ENCODE measurements at regions not wholly inside any gene's neighbourhood (a gene's known extent, or its start where the extent isn't known, plus 50 kb on each side); places are given as distances from the start of the nearest gene placed in this dataset.
"Not testable (repeated sequence)": the region's sequence is repeated elsewhere in the genome, so short reads cannot be mapped to it uniquely, and the experiment has no call there.

DNA sequence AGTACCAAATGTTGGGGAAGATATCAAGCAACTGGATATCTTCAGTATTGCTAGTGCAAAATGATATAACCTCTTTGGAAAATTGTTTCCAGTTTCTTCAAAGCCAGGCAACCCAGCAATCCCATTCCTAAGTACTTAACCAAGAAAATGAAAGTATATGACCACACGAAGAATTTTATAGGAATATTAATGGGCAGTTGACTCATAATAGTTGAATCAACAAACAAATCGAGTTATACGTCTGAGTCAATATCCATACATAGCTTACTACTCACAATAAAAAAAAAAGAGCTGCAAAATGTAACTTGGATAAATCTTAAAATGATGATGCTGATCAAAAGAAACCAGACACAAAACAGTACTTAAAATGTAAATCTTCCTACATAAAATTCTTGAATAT, 810.4 kb downstream of the METTL4 start:
- Histone ChIP-seq H3K36me3 (no peaks in the 10 kb centered on the region), H3K27me3 (no peaks in the 10 kb centered on the region), H3K27ac (no peak overlapping the region), H3K4me3 (no peak overlapping the region), H3K9me3 (no peaks in the 10 kb centered on the region), H3K4me1 (no peaks in the 10 kb centered on the region)
- no peak for DNase-seq (ENCODE audit: low spot score in 2 of 2)
- intact Hi-C loops (cut with DNase I) = no loop called here
- TF ChIP-seq, protein P1, sequence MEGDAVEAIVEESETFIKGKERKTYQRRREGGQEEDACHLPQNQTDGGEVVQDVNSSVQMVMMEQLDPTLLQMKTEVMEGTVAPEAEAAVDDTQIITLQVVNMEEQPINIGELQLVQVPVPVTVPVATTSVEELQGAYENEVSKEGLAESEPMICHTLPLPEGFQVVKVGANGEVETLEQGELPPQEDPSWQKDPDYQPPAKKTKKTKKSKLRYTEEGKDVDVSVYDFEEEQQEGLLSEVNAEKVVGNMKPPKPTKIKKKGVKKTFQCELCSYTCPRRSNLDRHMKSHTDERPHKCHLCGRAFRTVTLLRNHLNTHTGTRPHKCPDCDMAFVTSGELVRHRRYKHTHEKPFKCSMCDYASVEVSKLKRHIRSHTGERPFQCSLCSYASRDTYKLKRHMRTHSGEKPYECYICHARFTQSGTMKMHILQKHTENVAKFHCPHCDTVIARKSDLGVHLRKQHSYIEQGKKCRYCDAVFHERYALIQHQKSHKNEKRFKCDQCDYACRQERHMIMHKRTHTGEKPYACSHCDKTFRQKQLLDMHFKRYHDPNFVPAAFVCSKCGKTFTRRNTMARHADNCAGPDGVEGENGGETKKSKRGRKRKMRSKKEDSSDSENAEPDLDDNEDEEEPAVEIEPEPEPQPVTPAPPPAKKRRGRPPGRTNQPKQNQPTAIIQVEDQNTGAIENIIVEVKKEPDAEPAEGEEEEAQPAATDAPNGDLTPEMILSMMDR (IDR thresholded peaks at IDR 0.05) = no peak

DNA sequence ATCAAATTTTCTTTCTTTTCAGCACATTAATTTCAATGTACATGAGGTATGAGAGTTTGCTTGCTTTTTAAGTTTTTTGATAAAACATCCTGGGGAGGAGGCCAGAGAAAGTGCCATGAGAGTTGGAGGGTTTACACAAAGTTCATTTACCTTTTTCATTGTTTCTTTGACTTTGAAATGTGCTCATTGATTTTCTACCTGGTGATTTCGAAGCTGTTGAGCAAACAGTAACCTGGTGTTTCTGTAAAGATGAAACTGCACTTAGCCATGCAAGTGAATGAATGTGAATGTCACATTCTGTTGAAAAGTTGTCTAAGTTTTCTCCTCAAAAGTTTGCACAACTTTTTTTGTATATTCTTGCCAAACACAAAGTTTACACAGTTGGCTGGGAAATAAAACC, 797.0 kb downstream of the METTL4 start:
- Histone ChIP-seq H3K27me3 (no peaks in the 10 kb centered on the region), H3K9me3 (no peaks in the 10 kb centered on the region), H3K4me3 (no peak overlapping the region), H3K4me1 (no peaks in the 10 kb centered on the region), H3K27ac (no peak overlapping the region), H3K36me3 (no peaks in the 10 kb centered on the region)
- TF ChIP-seq, protein P1 (IDR thresholded peaks at IDR 0.05) = no peak
- intact Hi-C loops (cut with DNase I) = no loop called here
- no peak for DNase-seq (ENCODE audit: low spot score in 2 of 2)

DNA sequence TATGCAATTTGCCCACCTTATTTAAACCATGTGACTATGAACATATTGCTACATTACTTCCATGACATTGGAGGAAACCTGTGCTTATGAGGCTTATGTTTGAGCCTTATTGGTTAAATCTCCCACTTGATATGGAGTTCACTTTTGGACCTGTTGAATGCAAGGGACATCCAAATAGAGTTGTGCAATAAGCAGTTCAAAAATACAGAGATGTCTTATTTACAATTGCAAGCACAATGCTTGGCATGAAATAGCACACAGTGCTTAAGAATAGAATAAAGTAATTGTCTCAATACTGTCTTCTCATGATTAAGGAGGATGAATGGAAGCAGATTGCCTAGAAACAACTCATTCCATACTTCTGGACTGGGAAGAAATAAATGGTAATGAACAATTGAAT, 793.5 kb downstream of the METTL4 start:
- Histone ChIP-seq H3K4me3 (no peak overlapping the region), H3K27me3 (no peaks in the 10 kb centered on the region), H3K27ac (no peak overlapping the region), H3K9me3 (no peaks in the 10 kb centered on the region), H3K4me1 (no peaks in the 10 kb centered on the region), H3K36me3 (no peaks in the 10 kb centered on the region)
- no peak for DNase-seq (ENCODE audit: low spot score in 2 of 2)
- TF ChIP-seq, protein P1 (IDR thresholded peaks at IDR 0.05) = no peak
- intact Hi-C loops (cut with DNase I) = no loop called here

DNA sequence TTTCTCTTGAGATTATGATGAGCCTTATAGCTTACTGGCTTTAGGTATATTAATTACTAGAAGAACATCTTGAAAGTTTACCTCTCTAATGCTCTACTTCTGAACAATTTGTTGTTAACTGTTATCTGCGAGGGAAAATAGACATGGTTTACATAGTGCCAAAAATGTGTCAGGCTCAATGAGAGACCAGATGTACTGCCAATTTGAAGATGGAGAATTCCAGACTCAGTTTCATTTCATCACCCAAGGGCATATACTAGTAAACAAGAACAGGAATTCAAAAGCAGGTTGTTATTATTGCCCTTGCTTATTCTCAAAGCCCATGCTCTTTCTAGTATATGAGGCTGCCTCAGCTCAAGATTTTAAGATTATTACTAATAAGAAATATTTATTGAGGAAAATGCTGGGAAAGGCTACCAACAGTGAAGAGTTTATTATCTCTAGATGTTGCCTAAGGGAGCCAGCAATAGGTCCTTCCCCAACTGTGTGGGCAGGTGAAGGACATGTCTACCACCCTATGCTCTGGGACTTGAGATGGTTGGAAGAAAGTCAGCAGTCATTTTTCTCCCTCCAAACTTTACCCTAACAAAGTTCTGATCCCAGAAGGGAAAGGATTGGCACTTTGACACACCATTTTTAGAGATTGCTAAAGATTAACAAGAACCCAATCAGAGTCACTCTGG, 792.7 kb downstream of the METTL4 start:
- H3K4me1 ChIP-seq = no peaks in the 10 kb centered on the region
- H3K9me3 ChIP-seq = no peaks in the 10 kb centered on the region
- no peaks in the 10 kb centered on the region for H3K36me3 ChIP-seq
- no peak for DNase-seq (ENCODE audit: low spot score in 2 of 2)
- no peak overlapping the region for H3K4me3 ChIP-seq
- intact Hi-C loops (cut with DNase I) = no loop called here
- H3K27ac ChIP-seq = no peak overlapping the region
- TF ChIP-seq, protein P1 (IDR thresholded peaks at IDR 0.05) = no peak
- no peaks in the 10 kb centered on the region for H3K27me3 ChIP-seq

DNA sequence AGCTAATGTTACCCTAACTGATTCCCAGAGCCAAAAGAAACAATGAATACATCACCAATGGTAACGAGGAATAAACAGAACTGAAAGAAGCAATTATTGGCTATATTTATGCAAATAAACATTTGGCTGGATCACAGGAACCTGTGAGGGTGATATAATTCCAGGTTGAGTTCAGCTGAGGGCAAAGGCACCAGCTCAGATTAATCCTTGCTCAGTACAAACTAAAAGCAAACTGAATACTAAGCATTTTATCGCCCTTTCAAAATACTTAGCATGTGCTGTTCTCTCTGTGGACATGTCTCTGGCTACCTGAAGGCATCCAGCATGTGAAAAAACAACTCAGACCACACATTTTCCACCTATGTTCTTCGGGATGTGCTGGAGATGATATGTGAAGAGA, 791.7 kb downstream of the METTL4 start:
- no peak for DNase-seq (ENCODE audit: low spot score in 2 of 2)
- Histone ChIP-seq H3K4me1 (no peaks in the 10 kb centered on the region), H3K9me3 (no peaks in the 10 kb centered on the region), H3K27me3 (no peaks in the 10 kb centered on the region), H3K4me3 (no peak overlapping the region), H3K27ac (no peak overlapping the region), H3K36me3 (no peaks in the 10 kb centered on the region)
- intact Hi-C loops (cut with DNase I) = no loop called here
- TF ChIP-seq, protein P1 (IDR thresholded peaks at IDR 0.05) = no peak

DNA sequence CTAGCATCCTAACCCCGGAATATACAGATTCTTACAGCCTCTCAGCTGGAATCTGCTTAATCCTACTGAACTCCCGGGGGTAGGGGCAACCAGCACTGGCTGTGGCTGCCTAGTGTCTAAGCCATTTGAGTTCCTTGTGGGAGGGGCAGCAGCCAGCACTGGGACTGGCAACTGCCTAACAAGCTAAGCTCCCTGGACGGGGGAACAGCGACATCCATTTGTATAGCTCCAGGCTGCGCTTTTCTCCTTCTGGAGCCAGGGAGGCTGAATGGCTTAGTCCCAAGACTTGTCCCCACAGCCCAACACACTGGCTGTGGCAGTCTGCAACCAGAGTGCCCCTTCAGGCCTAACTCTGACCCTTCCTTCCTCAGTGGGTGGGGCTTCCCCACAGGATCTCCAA, 787.2 kb downstream of the METTL4 start:
- no peak for DNase-seq (ENCODE audit: low spot score in 2 of 2)
- no peaks in the 10 kb centered on the region for H3K27me3 ChIP-seq
- H3K36me3 ChIP-seq = no peaks in the 10 kb centered on the region
- no peak overlapping the region for H3K27ac ChIP-seq
- no peak overlapping the region for H3K4me3 ChIP-seq
- no peaks in the 10 kb centered on the region for H3K9me3 ChIP-seq
- no peaks in the 10 kb centered on the region for H3K4me1 ChIP-seq
- intact Hi-C loops (cut with DNase I) = no loop called here
- TF ChIP-seq, protein P1 (IDR thresholded peaks at IDR 0.05) = no peak

DNA sequence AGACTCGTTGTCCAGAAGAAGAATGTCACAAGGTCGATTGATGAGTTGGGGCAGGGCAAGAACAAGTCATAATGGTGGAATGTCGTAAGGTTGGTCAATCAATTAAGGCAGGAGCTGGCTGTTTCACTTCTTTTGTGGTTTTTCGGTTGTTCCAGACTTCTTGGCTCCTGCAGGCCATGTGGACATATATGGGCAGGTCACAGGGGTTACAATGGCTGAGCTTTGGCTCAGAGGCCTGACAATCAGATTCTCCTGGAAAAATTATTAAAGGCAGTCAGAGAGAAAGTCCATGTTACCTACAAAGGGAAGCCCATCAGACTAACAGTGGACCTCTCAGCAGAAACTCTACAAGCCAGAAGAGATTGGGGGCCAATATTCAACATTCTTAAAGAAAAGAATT, 785.3 kb downstream of the METTL4 start:
- H3K9me3 ChIP-seq; H3K27me3 ChIP-seq; H3K4me3 ChIP-seq; H3K4me1 ChIP-seq; DNase-seq (ENCODE audit: low spot score in 2 of 2); H3K27ac ChIP-seq; H3K36me3 ChIP-seq; intact Hi-C loops (cut with DNase I): not testable (repeated sequence)

Data from ascending aorta (tissue), 2 donors.